ENCODE measurements at regions not wholly inside any gene's neighbourhood (a gene's known extent, or its start where the extent isn't known, plus 50 kb on each side); places are given as distances from the start of the nearest gene placed in this dataset.

- no peak overlapping the region for H3K4me2 ChIP-seq (ENCODE audit: control insufficient read depth, extremely low read depth, insufficient read depth, low read depth, low read length)
- no peak overlapping the region for H2AFZ ChIP-seq (ENCODE audit: control insufficient read depth, low read length)
- no peaks in the 10 kb centered on the region for H3K9me1 ChIP-seq (ENCODE audit: control insufficient read depth, extremely low read depth, insufficient read depth, low read length)
- dilution Hi-C loops (cut with MboI; ENCODE audit: extremely low pct_ligation_motif_present, low sequenced_read_pairs) = no loop called here
- TF ChIP-seq, protein P1, sequence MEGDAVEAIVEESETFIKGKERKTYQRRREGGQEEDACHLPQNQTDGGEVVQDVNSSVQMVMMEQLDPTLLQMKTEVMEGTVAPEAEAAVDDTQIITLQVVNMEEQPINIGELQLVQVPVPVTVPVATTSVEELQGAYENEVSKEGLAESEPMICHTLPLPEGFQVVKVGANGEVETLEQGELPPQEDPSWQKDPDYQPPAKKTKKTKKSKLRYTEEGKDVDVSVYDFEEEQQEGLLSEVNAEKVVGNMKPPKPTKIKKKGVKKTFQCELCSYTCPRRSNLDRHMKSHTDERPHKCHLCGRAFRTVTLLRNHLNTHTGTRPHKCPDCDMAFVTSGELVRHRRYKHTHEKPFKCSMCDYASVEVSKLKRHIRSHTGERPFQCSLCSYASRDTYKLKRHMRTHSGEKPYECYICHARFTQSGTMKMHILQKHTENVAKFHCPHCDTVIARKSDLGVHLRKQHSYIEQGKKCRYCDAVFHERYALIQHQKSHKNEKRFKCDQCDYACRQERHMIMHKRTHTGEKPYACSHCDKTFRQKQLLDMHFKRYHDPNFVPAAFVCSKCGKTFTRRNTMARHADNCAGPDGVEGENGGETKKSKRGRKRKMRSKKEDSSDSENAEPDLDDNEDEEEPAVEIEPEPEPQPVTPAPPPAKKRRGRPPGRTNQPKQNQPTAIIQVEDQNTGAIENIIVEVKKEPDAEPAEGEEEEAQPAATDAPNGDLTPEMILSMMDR (optimal IDR thresholded peaks at IDR 0.05 in 1 of 3, IDR thresholded peaks at IDR 0.05 in 1 of 3, conservative IDR thresholded peaks at IDR 0.05 in 1 of 3; ENCODE audit: extremely low read depth in 1 of 3, insufficient read depth in 2 of 3, low read length in 3 of 3) = no peak
- H3K9me3 ChIP-seq (ENCODE audit: control insufficient read depth, low read depth, low read length) = no peaks in the 10 kb centered on the region
- no peak overlapping the region for H3K4me3 ChIP-seq (ENCODE audit: control insufficient read depth in 2 of 3, extremely low read depth in 1 of 3, insufficient read depth in 2 of 3, low read depth in 1 of 3, low read length in 3 of 3)
- no peaks in the 10 kb centered on the region for H3K27me3 ChIP-seq (ENCODE audit: control insufficient read depth, extremely low read depth, insufficient read depth, low read length)
- H4K20me1 ChIP-seq (ENCODE audit: control insufficient read depth, extremely low read depth, insufficient read depth, low read length) = no peaks in the 10 kb centered on the region
- DNase-seq (ENCODE audit: low read depth, low spot score) = no peak
- no peak overlapping the region for H3K27ac ChIP-seq (ENCODE audit: control insufficient read depth, insufficient read depth, low read length)
- no peaks in the 10 kb centered on the region for H3K4me1 ChIP-seq (ENCODE audit: control insufficient read depth, extremely low read depth, insufficient read depth, low read length)
- no peaks in the 10 kb centered on the region for H3K79me2 ChIP-seq (ENCODE audit: control insufficient read depth, insufficient read depth, low read length)
- no peak overlapping the region for H3K9ac ChIP-seq (ENCODE audit: control insufficient read depth, extremely low read depth, insufficient read depth, low read length)
- no peaks in the 10 kb centered on the region for H3K36me3 ChIP-seq (ENCODE audit: control insufficient read depth in 2 of 2, extremely low read depth in 1 of 2, insufficient read depth in 2 of 2, low read length in 2 of 2)
- FAIRE-seq = no peak
These were observed 816.8 kb upstream of the PCDH9 start for GRCh38 chr13:68046903-68047302.

- no peak for TF ChIP-seq EZH2 (IDR thresholded peaks at IDR 0.05; ENCODE audit: low read length)
- TF ChIP-seq, protein P1 (optimal IDR thresholded peaks at IDR 0.05 in 1 of 3, IDR thresholded peaks at IDR 0.05 in 1 of 3, conservative IDR thresholded peaks at IDR 0.05 in 1 of 3; ENCODE audit: extremely low read depth in 1 of 3, insufficient read depth in 2 of 3, low read length in 3 of 3) = no peak
- Histone ChIP-seq H4K20me1 (ENCODE audit: control insufficient read depth, extremely low read depth, insufficient read depth, low read length) (no peaks in the 10 kb centered on the region), H3K9me3 (ENCODE audit: control insufficient read depth, low read depth, low read length) (no peaks in the 10 kb centered on the region), H3K4me2 (ENCODE audit: control insufficient read depth, extremely low read depth, insufficient read depth, low read depth, low read length) (no peak overlapping the region), H3K36me3 (ENCODE audit: control insufficient read depth in 2 of 2, extremely low read depth in 1 of 2, insufficient read depth in 2 of 2, low read length in 2 of 2) (no peaks in the 10 kb centered on the region), H3K27me3 (ENCODE audit: control insufficient read depth, extremely low read depth, insufficient read depth, low read length) (no peaks in the 10 kb centered on the region), H3K9ac (ENCODE audit: control insufficient read depth, extremely low read depth, insufficient read depth, low read length) (no peak overlapping the region), H2AFZ (ENCODE audit: control insufficient read depth, low read length) (no peak overlapping the region), H3K27ac (ENCODE audit: control insufficient read depth, insufficient read depth, low read length) (no peak overlapping the region), H3K9me1 (ENCODE audit: control insufficient read depth, extremely low read depth, insufficient read depth, low read length) (no peaks in the 10 kb centered on the region), H3K4me3 (ENCODE audit: control insufficient read depth in 2 of 3, extremely low read depth in 1 of 3, insufficient read depth in 2 of 3, low read depth in 1 of 3, low read length in 3 of 3) (no peak overlapping the region), H3K4me1 (ENCODE audit: control insufficient read depth, extremely low read depth, insufficient read depth, low read length) (no peaks in the 10 kb centered on the region), H3K79me2 (ENCODE audit: control insufficient read depth, insufficient read depth, low read length) (no peaks in the 10 kb centered on the region)
- dilution Hi-C loops (cut with MboI; ENCODE audit: extremely low pct_ligation_motif_present, low sequenced_read_pairs) = no loop called here
- FAIRE-seq (no peak), DNase-seq (ENCODE audit: low read depth, low spot score) (no peak)
These were observed 800.1 kb upstream of the PCDH9 start for GRCh38 chr13:68030152-68030809.

Measured in keratinocyte (primary cell).